ENCODE measurements at regions not wholly inside any gene's neighbourhood (a gene's known extent, or its start where the extent isn't known, plus 50 kb on each side); places are given as distances from the start of the nearest gene placed in this dataset.
"Not testable (repeated sequence)": the region's sequence is repeated elsewhere in the genome, so short reads cannot be mapped to it uniquely, and the experiment has no call there.

DNA sequence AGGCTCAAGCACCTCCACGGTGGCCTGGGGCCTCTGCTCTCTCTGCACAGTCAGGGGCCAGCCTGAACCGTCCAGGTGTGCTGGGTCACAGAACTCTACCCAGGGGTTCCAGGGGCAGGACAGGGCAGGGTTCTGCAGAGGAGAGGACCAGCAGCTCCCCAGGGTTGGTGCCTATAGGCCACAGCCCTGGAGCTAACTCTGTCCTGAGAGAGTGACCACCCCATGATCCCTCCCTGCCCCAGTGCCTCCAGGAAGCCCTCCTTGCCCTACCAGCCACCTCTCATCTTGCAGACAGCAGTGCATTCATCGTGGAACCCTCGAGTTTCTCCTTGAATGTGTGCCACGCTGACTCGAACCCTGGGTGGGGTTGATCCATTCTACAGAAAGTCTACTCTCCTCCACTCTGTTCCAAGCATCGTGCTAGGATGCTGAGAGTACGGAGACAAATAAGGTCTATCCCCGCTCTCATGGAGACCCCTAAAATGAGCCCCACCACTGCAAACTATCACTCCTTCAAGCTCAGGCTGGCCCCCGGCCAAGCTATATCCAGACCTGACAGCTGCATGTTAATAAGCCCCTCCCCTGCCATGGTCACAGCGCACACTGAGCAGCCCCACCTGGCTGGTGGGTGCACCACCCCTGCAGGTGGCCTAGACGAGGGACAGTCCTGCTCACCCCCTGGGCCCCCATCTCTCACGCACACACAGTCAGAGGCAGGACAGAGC, 138.1 kb upstream of the FOXD4L5 start:
- not testable (repeated sequence) for DNase-seq (ENCODE audit: low read depth in 4 of 4, low spot score in 3 of 4)

DNA sequence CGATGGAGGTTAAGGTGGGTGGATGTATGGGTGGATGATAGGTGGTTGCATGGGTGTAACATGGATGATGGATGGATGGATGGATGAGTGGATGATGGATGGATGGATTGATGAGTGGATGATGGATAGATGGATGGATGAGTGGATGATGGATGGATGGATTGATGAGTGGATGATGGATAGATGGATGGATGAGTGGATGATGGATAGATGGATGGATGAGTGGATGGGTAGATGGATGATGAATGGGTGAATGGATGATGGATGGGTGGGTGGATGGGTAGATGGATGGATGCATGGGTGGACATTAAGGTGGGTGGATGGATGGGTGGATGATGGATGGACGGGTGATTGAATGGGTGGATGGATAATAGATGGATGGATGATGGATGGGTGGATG, 136.5 kb upstream of the FOXD4L5 start:
- not testable (repeated sequence) for DNase-seq (ENCODE audit: low read depth in 4 of 4, low spot score in 3 of 4)

DNA sequence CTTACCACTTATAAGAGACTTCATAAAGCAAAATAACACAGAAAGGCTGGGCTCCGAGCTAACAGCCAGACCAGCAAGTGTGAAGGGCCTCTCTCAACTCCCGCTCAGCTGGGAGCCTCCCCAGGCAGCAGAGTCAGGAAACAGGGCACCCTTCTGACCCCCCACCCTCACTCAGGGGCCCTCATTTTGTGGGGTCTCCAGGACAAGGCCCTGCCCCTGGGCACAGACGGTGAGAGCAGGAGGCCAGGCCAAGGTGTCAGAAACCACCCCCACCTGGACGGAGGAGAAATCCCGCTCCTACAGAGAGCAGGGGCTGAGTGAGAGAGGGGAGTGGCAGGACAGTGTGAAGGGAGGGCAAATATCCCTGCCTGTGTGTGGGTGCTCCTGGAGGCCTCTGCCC, 135.8 kb upstream of the FOXD4L5 start:
- no peak for DNase-seq (ENCODE audit: low read depth in 4 of 4, low spot score in 3 of 4)

DNA sequence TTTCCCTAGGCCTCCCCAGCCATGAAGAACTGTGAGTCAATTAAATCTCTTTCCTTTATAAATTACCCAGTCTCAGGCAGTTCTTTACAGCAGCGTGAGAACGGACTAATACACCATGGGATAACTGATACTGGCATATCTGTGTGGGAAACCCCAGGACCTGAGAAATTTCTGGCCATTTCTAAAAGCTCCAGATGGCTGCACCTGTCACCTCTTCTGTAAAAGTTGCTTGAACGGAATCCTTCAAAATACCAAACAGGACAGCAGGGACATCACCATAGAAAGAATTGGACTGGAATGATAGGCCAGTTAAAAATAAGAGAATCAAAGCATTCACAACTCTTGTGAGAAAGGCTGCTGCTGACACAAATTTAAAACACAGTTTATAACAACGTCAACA, 134.0 kb upstream of the FOXD4L5 start:
- DNase-seq (ENCODE audit: low read depth in 4 of 4, low spot score in 3 of 4), result not testable (repeated sequence)

DNA sequence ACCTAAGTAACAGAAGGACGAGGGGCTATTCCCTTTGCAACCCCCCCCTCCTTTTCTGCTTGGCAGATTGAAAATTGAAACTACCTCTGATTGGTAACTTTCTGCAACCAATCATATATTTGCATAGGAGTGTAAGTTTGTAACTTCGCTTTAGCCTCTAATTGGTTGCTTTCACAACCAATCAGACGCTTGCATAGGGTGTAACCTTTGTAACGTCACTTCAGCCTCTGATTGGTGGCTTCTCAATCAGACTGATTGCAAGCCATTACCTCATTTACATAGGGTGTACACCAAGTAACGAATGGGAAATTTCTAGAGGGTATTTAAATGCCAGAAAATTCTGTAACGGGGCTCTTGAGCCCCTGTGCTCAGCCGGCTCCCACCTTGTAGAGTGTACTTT, 131.9 kb upstream of the FOXD4L5 start:
- not testable (repeated sequence) for DNase-seq (ENCODE audit: low read depth in 4 of 4, low spot score in 3 of 4)

DNA sequence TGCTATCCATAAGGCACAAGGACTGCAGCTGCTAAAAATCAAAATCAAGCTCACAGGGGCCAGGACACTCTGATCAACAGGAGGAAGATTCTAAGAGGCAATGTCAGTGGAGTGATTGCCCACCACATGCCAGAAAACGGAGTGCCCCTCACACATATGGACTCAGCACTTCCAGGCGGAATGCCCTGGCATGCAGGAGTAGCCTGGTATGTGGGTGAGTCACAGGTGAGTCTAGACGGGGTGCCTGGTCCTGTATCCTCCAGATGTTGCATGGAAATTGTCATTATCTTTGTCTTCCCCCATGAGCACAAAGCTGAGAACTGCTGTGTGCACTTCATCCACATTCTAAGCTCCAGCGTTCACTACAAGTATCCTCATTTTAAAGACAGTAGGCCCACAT, 129.2 kb upstream of the FOXD4L5 start:
- DNase-seq (ENCODE audit: low read depth in 4 of 4, low spot score in 3 of 4), result not testable (repeated sequence)

DNA sequence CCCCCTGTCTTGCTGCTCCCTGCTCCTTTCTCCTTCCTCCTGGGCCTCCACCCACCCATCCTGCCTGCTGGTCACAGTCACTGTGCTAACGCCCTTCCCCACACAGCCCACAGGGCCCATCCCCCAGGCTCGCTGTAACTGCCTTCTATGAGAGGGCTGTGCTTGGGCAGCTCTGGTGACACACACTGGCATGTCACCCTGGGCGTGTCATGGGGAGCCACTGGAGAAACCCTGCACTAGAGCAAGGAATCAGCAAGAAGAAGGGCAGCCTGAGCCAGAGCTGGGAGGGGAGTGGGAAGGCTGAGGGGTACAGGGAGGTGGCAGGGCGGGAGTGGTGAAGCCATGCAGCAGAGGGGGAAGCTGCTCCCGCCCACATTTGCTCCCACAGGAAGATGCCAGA, 128.4 kb upstream of the FOXD4L5 start:
- not testable (repeated sequence) for DNase-seq (ENCODE audit: low read depth in 4 of 4, low spot score in 3 of 4)

DNA sequence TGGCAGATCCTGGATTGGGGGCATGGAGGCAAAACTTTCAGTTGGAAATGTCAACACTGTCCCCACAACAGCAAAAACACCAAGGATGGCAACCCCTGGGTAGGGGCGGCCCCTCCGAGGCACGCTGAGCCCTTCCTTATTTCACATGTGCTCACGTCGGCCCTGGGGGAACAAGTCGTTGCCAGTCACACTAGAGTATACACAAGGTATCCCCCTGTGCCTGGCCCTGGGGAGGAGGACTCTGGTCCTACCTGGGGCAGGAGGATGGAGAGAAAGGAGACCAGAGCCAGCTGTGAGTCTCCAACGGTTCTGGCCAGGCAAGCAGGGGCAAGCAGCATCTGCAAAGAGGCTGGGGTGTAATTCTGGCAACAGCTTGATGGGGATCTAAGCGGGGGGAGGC, 126.9 kb upstream of the FOXD4L5 start:
- no peak for DNase-seq (ENCODE audit: low read depth in 4 of 4, low spot score in 3 of 4)

DNA sequence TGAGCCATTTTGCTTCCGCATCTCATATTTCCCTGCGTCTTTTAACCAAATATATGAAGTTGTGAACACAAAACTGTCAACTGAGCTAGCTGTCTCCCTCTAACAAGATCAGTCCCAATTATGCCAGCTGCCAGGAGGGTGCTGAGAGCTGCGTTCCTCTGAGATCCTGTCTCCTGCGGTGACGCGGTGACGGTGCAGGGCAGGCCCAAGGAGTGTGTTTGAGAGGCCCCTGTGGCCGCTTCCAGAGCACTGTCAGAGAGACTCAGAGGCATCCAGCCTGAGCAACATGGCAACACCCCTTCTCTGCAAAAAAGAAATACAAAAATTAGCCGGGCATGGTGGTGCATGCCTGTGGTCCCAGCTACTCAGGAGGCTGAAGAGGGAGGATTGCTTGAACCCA, 126.3 kb upstream of the FOXD4L5 start:
- no peak for DNase-seq (ENCODE audit: low read depth in 4 of 4, low spot score in 3 of 4)

DNA sequence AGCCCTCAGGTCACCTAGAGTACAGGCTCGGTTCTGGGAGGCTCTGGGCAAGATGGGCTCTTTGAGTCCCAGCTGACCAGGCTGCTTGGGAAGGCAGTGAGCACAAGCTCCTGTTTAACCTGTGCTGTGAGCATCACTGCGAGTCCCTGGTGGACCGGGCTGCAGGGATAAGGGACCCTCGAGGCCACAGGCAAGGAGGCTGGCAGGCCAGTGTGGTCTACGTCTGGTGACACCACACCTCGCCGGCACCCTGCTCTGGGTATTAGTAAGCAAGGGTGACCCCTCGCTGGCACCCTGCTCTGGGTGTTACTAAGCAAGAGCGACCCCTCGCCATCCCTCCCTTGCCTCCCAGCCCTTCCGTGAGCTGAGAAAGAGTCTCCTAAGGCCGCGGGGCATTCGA, 125.9 kb upstream of the FOXD4L5 start:
- DNase-seq (ENCODE audit: low read depth in 4 of 4, low spot score in 3 of 4), result no peak

DNA sequence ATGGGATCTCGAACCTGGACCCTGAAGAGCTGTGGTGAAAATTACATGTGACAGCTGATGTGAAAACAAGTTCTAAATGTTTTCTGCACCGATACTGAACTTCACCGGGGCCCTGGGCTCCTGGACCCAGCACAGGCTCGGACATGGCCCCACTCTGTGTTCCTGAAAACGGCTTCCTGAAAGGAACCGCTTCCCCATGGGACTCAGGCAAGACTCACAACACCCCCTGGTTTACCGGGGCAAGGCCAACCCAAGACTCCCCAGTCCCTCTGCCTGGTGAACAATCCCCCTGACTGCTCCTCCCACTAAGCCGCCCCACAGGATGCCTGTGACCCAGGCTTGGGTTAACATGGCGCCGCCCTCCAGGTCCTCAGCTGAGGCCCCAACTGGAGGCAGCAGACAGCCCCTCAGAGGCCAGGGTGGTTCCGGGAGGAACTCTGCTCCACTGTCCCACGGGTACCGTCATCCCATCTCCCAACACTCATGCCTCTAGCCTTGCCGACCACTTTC, 124.5 kb upstream of the FOXD4L5 start:
- DNase-seq (ENCODE audit: low read depth in 4 of 4, low spot score in 3 of 4), result no peak

DNA sequence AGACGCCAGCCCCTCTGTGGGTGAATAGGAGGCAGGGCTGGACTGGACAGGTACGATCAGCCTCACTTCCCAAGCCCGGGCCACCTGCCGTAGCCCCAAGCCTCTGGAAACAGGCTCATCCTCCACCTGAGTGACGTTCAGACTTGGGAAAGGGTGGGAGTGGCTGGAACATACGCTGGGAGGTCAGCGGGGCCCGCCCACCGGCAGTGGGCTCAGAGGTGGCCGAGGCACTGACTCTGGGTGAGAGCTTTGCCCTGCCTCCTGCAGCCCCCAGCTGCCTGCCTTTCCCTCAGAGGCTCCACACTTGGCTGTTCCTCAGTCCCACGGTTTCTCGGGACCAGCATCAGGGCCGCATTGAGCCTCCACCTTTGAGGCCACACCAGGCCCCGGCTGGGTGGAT, 123.8 kb upstream of the FOXD4L5 start:
- not testable (repeated sequence) for DNase-seq (ENCODE audit: low read depth in 4 of 4, low spot score in 3 of 4)

DNA sequence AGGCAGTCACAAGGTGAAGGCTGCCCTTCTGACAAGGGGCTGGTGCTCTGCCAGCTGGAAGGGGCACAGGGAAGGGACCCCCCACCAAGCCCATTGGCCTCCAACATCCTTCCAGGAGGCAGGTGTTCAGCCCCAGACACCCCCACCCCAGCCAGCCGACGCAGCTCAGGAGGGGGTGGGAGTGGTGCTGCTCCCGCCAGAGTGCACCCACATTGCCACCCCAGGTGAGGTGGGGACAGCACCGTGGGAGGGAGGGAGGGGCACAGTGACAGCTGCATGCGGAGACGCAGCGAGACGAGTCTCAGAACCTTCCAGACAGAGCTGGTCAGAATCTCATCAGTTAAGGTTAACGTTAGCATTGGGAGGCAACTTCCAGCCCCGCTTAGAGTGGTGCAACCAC, 121.6 kb upstream of the FOXD4L5 start:
- not testable (repeated sequence) for DNase-seq (ENCODE audit: low read depth in 4 of 4, low spot score in 3 of 4)

DNA sequence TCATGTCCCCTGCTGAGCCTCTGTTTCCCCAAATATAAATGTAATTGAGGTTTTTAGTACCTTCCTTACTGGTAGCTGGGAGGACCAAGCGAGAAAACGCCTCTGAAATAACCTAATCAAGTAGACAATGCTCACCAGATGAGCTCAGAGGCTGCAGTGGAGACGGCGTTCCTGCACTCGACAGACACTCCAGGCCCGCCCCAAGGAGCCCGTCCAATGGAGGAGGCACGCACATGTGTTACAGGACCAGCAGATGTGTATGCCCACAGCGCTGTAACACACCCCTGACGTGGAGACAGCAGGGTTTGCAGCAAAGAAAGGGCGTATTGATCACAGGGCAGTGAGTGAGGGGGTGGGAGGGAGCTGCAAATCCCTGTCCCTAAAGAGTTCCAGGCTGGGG, 120.8 kb upstream of the FOXD4L5 start:
- not testable (repeated sequence) for DNase-seq (ENCODE audit: low read depth in 4 of 4, low spot score in 3 of 4)

DNA sequence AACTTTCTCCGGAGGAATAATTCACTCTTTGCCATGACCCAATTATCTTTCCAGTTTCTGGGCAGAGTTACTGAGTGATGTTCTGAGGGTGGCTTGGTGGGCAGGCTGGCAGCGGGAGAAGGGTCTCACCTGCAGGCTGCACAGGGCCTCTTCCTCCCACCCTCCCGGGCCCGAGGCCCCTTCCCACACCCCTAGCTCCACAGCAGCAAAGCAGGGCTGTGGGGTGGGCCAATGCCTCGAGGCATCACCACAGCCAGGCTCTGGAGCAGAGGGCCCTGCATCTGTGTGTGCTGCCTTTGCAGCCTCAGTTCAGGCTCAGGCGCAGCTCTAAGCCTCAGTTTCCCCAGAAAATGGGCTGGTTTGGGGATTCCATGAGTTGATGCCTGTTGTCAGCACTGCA, 120.2 kb upstream of the FOXD4L5 start:
- DNase-seq (ENCODE audit: low read depth in 4 of 4, low spot score in 3 of 4), result no peak

DNA sequence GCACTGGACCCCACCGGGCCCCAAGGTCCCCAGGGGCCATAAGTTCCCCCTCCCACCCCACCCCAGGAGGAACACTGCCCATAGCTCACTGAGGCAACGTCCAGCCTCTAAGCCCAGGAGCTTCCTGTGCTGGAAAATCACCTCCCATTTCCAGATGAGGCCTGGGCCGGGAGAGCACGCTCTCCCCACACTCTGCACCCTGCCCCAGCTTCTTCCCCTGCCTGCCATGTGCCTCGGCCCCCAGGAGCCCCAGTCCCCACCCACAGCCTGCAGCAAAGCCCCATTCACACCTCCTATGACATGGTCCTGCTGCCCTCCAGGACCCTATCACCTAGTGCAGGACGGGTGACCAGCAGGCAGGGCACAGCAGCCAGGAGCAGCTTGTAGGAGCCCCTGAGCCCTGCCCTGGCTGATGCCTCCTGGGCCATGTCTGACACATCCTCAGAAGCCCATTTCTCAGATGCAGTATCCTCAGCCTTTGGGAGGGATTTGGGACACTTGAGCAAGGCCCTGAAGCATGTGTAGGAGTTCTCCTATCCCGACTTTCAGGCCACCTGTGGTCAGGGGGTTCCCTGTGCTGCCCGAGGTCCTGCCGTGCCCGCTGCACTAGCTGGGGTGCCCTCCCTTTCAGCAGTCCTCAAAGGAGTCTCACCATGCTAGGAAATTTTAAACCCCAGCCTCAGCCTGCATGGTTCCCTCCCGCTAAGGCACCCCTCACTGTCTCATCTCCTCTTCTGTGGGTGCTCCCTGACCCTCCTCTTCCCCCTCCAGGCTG, 119.4 kb upstream of the FOXD4L5 start:
- no peak for DNase-seq (ENCODE audit: low read depth in 4 of 4, low spot score in 3 of 4)

DNA sequence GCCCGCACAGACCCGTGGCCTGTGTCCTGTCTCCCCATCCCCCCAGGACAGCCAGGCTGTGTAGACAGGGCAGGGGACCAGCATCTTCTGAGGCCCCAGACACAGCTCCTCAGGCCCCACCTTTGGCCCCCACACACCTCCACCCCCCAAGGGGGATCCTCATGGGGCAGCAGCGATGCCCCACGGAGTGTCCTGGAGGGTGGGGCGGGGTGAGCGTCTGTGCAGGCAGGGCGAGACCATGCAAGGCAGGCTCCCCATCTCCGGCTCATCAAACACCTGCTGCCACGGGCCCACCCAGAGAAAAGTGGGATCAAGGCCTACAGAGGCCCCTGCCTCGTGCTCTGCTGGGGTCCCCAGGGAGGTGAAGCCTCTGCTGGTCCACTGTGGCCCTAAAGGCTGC, 118.7 kb upstream of the FOXD4L5 start:
- DNase-seq (ENCODE audit: low read depth in 4 of 4, low spot score in 3 of 4), result no peak

DNA sequence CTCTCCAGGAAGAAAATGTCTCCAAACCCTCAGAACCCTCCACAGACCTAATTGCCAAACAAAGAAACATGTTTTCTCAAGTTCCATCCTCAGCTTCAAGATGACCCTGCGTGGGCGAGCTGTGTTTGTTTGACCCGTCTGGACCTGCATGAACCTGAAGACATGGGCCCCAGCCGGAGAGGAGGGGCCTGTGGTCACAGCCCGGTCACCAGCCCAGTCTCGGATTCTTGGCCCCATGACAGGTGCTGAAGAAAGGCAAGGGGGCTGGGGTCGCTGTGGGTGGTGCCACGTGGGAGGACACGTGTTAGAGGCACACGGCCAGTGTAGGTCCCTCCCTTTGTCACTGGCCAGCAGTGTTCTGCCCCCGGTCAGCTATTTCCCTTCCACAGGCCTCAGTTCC, 118.1 kb upstream of the FOXD4L5 start:
- DNase-seq (ENCODE audit: low read depth in 4 of 4, low spot score in 3 of 4), result not testable (repeated sequence)

DNA sequence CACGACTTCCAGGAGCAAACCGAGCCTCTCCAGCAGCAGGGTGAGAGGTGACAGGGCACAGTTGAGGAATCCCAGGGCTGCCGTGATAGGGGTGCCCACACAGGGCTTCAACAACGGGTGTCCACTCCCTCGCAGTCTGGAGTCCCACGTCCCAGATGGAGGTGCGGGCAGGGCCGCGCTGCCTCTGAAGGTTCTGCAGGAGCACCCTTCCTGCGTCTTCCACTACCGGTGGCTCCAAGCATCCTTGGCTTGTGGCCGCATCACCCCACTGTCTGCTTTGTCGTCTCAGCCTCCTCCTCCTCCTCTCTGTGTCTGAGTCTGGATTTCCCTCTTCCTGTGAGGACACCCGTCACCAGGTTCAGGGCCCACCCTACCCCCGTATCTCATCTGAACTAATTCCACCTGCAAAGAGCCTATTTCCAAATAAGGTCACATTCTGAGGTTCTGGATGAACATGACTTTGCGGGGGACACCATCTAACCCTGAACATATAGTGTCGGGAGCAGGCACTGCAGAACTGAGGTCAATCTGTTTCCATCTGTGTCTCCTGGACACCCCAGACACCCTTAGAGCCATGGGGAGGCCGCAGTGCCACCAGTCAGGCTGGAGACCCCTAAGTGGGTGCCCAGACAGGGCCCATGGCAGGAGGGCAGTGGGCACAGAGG, 117.3 kb upstream of the FOXD4L5 start:
- DNase-seq (ENCODE audit: low read depth in 4 of 4, low spot score in 3 of 4), result not testable (repeated sequence)

DNA sequence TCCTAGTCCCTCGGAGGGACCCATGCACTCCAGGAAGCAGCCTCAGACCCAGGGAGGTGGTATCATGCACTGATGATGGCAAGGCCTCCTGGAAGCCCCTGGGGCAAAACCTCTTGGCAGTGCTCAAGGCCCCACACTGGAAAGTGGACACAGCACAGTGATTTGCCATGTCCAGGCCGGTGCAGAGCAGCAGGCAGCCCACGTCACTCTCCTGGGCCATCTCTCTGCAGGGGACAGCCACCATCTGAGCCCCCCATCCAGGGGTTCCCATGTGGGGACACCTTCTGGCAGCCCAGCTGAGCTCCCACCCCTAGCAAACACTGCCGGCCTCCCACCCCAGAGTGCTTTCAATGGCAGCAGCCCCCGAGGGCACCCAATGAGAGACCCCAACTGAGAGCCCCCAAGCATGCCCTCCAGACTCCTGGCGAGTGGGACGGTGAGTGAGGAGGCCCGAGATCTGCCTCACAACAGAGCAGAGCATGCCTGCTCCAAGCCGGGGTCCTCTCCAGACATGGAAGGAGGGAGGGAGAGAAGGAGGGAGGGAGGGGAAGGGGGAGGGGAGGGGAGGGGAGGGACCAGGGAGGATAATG, 116.5 kb upstream of the FOXD4L5 start:
- DNase-seq (ENCODE audit: low read depth in 4 of 4, low spot score in 3 of 4), result not testable (repeated sequence)

DNA sequence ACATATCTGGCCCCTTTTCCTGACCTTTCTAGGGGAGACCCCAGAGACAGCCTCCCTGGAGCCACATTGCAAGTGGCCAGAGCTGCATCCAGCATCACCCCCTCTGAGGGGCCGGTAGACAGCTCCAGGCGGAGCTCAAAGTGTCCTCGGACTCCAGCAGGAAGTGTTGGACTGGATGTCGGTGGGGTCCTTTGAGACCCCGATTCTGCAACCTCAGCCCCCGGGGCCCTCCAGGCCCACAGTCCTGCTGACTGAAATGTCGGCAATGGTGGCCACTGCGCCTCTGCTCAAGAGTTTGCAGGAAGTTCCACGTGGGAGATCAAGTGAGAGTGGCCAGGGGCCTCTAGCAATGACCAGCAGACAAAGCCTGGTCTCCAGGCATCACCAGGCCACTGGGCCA, 115.9 kb upstream of the FOXD4L5 start:
- DNase-seq (ENCODE audit: low read depth in 4 of 4, low spot score in 3 of 4), result no peak
